NCI-H1436 (cell line): ENCODE measurements at regions not wholly inside any gene's neighbourhood (a gene's known extent, or its start where the extent isn't known, plus 50 kb on each side); places are given as distances from the start of the nearest gene placed in this dataset.

Source experiments
- DNase-seq: peaks from one replicate; lab custom pipeline; 2025; lab: John Stamatoyannopoulos, UW

DNA sequence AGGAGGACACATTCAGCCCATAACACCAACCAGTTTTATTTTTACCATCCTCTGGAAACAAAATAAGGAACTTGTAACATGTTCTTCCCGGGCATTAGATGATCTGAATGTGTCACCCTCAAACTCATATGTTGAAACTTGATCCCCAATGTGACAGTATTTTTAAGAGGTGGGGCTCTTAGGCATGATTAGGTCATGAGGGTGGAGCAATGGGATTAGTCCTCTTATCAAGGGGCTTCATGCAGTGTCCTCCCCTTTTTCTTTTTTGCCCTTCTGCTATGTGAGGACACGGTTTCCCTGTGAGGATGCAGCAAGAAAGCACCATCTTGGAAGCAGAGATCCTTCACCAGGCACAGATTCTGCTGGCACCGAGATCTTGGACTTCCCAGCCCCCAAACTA lies 401.5 kb upstream of the TRIB2 start:
- no peak for DNase-seq

DNA sequence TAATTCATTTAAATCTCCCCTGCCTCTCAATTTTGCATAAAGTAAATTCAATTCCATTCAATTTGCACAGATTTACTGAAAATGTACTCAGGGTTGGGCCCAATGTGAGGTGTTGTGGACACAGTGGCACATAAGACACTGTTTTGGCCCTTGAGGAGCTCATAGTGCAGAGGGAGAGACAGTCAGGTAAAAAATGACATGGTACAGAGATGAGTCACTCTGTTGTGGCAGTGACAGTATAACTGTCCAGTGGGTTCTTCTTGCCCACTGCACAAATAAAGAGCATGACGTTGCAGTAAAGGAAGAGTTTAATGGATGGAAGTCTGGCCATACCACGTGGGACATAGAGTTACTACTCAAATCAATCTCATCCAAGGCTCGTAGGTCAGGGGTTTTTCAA lies 400.3 kb upstream of the TRIB2 start:
- DNase-seq = no peak

DNA sequence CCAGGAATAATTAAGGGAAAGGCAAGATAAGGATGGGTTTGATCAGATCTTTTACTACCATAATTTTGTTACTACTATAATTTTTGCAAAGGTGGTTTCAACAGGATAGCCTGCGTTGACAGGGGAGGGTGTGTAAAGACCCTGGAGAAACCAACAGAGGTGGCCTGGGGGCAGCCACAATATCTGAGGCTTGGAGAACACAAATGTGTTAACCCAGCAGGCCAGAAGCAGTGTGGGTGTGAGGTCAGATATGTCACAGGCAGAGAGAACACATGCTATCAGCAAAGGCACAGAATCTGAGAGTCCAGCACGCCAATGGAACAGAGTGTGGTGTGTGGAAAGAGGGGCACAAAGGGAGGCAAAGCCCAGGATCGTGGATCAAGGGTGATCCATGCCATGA lies 399.4 kb upstream of the TRIB2 start:
- no peak for DNase-seq

DNA sequence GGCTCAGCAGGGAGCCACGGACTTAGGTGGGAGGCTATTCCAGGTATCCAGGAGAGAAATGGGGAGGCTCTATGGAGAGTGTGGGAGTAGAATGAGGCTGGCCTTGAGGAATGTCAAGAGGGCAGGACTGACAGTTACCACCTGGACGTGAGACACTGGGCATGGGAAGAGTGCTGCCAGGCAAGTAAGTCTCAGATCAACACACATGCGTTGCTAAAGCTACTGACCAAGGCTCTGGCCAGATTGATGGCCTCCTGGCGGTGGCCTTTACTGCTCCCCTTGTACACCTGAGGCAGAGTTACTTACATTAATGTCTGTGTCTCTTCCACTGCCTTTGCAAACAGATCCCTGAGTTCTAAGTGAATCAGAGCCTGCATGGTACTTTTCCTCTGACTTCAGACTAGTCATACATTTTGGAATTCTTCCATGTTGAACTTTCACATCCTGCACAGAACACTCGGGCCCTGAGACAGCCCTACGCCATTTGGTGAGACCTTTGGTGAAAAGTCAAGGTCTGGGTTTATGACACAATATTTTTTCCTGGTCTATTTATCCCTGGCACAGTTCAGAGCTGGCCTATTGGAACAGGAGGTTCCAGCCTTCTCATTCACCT lies 398.8 kb upstream of the TRIB2 start:
- no peak for DNase-seq

DNA sequence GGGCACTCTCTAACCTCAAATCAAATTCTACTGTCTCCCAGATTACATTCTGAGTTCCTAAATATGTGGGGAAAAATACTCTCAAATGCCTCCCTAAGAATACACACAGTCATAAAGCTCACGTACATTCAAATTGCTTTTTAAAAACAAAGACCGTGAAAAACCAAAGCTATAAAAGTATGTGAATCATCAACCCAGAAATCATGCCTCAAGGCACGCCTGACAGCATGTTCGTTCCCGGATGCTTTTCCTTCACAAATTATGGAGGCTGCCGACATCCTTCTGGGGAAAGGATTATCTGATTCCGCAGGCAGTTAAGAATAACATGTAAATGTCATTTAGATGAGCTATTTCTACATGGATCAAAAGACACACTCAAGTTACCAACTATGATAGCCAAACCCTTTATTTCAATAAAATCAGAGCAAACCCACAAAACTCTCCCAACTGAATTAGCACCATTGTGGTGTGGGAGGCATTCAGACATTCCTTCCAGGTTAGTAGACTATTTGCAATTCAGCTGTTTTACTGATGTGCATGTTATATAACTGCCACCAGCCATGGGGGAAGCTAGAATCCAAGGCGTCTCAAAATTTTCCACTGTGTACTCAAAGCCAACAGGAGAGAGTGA lies 398.2 kb upstream of the TRIB2 start:
- no peak for DNase-seq

DNA sequence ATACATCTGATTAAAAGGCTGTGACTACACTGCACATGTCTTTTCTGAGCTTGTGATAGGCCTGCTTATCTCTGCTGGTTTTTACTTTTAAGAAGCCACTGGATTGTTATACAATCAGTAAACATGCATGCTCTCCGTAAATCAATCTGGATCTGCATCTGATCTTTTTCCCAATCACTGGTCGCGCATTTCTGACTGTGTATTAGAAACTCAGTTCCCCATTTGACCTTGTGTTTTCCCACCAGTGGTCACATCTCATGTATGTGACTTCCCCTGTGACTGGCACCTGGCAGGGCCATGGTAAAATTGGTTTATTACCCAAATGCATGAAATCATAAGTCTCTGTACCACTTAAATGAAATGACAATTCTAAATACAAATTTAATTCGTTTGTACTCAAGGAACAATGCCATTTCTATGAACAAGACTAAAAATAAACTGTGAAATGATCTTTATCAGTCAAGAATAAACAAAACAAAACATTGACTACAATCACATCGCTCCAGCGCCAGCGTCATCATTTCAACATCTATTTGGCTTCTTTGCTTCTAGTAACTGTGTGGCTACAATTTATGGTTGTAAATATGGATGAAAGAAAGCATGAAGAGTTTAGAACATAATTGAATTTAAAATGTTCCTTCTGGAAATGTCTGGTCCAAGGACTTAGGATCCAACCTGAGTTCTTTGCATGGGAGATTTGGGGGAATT lies 396.6 kb upstream of the TRIB2 start:
- no peak for DNase-seq

DNA sequence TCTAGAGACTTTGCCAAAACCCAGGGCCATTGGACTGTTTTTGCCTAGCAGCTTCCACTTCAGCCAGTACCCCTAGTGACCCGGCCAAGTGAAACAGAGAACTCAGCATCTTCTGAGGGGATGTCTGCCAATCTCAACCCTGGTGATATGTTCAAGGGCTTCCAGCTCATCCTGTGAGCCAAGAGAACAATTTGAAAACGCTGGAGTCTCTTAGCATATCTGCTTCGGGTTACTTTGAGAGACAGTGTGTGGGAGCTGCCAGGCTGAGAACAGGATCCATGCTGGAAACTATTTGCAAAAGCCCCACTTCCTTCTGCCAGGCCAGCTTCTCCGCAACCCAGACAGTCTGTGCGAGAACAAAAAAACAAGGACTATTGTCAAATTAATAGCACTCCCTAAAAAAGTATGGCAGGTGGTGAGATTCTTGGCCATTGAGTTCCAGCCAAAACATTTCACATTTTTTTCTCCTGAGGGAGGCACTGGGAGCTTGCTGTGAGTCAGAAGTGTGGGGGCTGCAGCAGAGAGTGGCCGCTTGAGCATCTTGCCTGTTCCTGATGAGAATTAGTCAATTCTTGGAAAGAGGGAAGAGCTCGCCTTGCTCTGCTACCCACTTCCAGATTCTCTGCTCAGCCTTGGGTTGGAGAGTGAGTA lies 395.6 kb upstream of the TRIB2 start:
- no peak for DNase-seq

DNA sequence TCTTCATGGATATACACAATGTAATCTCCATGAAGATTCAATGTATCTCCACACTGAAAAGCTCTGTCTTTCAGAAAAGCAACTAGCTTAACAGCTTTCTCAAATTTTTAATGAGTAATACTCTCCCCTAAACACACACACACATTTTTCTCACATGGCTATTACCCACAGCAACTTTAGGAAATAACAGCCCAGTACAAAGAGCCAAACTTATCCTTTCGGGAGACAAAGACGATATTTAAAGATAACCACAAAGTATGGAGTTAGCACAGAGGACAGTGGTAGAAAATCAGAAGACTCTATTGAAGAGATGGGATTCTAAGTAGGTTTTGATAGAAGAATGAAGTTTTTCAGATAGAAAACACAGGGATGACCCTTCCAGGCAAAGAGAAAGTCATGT lies 394.9 kb upstream of the TRIB2 start:
- DNase-seq = no peak

DNA sequence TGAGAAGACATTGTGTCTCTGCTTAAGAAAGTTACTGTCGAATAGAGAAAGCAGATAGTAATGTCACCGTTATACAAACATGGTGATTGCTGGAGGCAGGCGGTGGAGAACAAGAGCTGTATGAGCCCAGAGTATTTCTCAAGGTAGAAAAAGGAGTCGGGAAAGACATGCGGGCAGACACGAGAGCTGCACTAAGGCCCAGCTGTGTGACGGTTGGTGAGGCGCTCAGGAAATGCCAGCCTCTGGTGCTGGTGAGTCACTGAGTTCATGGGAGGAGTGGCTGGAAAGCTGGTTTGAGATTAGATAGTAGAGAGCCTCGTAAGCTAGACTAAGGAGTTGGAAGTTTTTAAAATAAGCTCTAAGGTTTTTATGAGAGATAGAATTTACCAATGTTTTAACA lies 390.9 kb upstream of the TRIB2 start:
- DNase-seq = no peak

DNA sequence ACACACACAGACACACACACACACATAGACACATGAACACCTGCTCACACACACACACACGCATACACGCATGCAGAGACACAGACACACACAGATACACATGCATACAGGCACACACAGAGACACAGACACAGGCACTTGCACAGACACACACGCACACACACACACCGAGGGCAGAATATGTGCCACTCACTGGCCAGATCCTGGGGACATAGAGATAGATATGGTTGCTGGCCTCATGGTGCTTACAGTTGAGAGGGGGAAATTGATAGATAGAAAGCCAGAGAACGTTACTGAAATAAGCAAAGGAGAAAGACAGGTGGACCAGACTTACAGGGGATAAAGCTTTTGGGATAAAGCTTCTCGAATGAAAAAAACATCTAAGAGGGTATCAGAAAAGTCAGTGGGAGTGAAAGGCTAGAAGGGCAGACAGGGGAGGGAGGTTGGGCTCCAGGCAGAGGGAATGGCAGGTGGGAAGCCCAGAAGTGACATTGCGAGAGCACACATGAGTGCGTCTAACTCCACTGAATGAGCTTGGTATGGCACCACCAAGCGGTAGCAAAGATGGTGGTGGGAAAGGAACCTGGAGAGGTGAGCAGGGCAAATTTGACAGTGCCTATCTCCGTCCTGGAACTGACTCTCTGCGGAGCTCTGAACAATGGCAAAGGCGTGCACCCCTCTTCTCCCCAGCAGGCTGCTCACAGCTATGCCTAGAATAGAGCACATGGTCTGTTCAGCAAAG lies 390.1 kb upstream of the TRIB2 start:
- DNase-seq = no peak

DNA sequence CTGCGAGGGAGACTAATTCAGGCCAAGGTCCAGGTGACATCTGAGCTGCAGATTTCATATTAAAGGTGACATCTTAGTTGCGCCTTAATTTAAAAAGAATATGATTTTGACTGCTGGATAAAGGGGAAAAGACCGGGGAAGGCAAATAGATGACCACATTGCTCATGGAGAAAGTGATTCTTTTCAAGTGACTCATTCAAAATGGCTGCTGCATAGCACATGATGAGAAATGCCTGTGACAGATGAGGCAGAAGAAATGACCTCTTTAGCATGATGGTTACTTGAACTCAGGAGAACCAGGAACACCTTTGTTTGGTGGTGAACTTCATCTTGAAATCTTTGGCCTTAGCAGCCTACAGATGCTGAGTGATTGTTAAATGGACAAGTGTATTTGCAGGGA lies 385.8 kb upstream of the TRIB2 start:
- DNase-seq = no peak

DNA sequence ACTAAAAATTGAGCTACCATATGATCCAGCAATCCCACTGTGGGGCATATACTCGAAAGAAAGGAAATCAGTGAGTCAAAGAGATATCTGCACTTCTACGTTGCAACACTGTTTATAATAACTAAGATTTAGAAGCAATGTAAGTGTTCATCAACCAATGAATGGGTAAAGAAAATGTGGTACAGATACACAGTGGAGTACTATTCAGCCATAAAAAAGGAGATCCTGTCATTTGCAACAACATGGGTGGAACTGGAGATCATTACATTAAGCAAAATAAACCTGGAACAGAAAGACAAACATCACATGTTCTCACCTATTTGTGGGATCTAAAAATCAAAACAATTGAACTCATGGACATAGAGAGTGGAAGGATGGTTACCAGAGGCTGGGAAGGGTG lies 385.0 kb upstream of the TRIB2 start:
- DNase-seq = no peak

DNA sequence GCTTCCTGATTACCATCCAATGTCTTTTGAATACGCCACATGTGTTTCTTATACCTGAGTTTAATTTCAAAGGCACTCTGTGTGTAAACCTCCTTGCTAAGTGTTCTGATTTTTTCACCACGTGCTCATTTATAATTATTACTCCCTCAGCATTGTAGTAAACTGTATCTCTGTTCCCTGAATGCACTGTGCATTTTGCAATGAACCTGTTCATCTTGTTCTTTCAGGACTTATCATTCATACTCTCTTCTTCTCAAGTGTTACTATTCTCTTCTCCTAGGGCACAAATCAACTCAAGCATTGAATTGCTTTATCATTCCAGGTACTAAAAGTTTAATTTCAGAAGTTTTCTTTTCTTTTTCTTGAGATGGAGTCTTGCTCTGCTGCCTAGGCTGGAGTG lies 383.4 kb upstream of the TRIB2 start:
- DNase-seq = no peak

DNA sequence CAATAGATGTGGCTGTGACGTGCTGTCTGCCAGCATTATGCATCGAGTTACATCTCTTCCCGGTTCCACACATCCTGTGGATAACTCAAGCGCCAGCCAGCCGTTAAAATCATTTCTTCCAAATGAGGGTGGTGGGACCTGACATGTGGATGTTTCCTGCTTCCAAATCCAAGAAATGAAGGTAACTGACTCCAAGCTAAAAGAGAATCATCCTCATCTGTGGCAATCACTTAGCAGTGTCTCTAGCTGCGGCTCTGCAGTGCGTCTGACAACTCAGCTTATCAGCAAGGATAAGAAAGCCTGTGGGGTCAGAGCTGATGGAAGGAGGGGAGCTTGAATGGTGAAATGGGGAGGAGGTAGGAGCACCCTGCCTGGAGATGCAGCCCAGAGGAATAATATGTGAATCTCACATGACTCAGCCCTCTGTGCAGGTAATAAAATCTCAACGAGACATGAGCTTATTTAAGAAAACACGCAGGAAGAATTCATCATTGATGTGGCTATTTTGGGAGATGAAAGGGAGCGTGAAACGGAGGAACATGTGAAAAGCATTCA lies 382.2 kb upstream of the TRIB2 start:
- no peak for DNase-seq

DNA sequence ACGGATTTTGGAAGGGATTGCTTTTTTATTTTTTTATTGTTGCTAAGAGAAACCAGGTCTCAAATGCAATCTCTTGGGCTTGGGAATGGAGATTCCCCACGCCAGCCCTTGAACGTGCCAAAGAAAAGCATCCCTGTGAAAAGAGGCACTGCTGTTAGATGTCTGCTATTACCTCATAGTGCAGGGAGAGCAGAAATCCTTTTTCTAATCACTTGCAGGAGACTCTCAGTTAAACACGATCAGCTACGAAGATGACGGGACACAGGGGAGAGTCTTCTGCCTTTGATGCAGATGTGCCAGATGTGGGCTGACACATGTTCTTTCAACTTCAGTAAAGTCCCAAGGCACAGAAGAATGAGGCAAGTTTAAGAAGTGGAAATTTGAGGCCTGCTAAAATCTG lies 381.6 kb upstream of the TRIB2 start:
- no peak for DNase-seq

DNA sequence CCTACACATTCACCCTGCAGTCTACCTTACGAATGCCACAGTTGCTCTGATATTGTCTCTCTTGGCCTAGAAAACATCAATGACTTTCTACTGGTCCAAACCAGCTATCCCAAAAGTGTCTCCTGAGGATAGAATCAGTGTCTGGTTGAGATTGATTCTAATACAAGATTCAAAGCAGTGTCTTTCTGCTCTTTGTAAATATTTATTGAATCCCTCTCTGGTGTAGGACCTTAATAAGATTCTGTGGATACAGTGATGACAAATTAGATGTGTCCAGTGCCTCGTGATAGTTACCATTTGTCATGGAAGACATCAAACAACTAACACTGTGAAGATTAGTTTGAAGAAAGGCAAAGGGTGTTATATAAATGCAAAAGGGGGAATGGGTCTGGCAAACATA lies 380.7 kb upstream of the TRIB2 start:
- no peak for DNase-seq

DNA sequence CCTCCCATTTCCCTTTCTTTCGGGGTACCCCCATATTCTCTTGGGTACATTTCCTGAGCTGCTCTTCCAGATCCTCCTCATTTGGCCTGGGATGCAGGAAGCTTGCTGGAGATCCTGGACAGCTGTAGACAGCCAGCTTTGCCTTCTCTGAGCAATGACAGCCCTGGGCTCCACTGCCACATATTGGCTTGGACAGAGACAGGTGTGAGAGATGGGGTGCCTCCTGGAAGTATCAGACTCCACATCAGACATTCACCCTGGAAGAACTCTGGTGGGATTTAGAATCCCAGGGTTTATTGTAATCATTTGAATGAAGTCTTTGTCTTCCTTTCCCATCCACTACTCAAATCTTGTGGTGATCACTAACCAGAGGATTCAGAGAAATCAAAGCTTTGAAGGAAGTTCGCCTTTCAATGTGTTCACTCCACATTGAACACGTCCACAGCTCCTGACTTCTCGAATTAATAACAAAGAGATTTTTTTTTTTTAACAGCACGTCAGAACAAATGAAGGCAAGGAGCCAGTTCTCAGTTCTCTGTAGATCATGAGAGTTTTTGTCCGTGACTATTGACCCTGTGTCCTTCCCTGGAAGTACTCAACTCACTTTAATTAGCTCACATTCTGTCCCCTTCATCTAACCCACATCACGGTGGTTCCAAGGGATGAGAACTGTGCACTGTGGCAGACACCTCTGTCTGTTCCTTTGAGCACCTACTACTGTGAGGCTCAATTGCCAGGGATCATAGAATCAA lies 377.6 kb upstream of the TRIB2 start:
- no peak for DNase-seq

DNA sequence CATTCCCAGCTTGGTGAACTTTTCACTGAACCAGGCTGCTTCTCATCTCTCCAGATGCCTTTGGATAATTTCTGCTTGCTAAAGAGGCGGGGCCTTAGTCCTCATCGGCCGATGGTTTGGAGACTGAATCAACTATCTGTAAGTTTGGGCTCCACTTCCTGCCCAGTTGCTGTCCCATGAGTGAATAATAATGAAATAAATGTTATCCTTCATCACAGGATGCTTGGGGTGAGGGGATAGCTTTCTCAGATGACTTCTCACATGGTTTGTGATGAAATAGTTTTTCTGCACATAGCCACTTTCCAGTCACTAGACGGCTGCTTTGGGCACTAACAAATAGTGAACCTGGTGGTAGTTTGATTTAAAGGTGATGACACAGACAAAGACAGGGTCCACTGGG lies 376.6 kb upstream of the TRIB2 start:
- DNase-seq = no peak

DNA sequence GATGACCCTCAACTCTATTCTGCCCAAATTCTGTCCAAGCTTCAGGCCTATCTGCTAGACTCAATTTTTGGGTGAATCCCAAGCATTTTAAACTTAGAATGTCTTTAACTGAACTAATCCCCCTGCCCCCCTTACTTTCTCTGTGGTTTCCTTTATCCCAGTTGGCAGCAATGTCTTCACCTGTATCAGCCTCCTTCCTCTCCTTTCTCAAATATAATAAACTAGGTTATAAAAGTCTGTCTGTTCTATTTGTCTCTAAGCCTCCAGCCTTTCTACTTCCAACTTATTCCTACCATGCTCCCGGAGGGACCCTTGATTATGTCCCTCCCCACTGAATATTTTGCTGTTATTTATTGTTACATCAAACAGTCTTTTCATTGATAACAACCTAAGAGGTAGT lies 375.5 kb upstream of the TRIB2 start:
- no peak for DNase-seq

DNA sequence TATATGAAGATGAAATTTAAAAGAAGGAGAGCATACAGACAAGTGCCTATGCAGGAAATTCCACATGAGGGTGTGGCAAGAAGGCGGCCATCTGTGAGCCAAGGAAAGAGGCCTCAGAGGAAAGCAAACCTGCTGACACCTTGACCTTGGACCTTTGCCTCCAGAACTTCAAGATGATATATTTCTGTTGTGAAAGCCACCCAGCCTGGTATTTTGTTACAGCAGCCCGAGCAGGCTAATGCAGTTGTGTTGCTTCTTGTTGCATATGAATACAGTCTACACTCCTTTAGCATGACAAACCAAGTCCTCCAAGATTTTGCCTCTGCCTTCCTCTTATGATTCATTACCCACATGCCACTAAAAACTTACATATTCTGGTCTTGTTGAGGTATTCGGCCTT lies 374.8 kb upstream of the TRIB2 start:
- no peak for DNase-seq

DNA sequence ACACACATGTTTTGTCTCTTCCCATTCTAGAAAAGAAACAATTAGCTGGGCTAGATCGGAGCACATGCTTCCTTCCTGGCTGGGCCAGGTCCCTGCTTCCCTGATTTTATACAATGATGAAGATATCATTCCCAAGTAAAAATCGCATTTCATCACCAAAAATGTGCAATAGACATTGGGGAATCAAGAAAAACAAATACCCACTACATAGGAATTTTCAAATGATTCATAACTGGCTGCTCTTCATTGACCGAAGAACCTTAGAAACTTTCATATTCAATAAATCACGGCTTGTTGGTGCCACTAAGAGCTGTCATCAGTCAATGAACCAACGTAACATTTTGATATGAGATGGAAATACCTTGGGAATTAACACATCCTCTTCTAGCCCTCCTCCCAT lies 373.6 kb upstream of the TRIB2 start:
- DNase-seq = no peak
